ENCODE measurements at regions not wholly inside any gene's neighbourhood (a gene's known extent, or its start where the extent isn't known, plus 50 kb on each side); places are given as distances from the start of the nearest gene placed in this dataset.

- no peak for DNase-seq (ENCODE audit: low read depth)
- H3K4me3 ChIP-seq (ENCODE audit: low read depth, low read length): no peak overlapping the region
- no peak for TF ChIP-seq CTCF (conservative IDR thresholded peaks at IDR 0.05; ENCODE audit: low read depth, low read length)
Observed at GRCh38 chr6:14571746-14572145, 454.2 kb downstream of the CD83 start.

GRCh38 chr6:14573267-14573666, 455.7 kb downstream of the CD83 start:
- no peak for DNase-seq (ENCODE audit: low read depth)
- no peak overlapping the region for H3K4me3 ChIP-seq (ENCODE audit: low read depth, low read length)

GRCh38 chr6:14573703-14574290, 456.2 kb downstream of the CD83 start:
- no peak for TF ChIP-seq CTCF (conservative IDR thresholded peaks at IDR 0.05; ENCODE audit: low read depth, low read length)
- DNase-seq (ENCODE audit: low read depth): no peak
- H3K4me3 ChIP-seq (ENCODE audit: low read depth, low read length): no peak overlapping the region

More at GRCh38 chr6:14573267-14573666, 455.7 kb downstream of the CD83 start:
- no peak for TF ChIP-seq CTCF (conservative IDR thresholded peaks at IDR 0.05; ENCODE audit: low read depth, low read length)

GRCh38 chr6:14575961-14576360, 458.4 kb downstream of the CD83 start:
- no peak overlapping the region for H3K4me3 ChIP-seq (ENCODE audit: low read depth, low read length)
- TF ChIP-seq CTCF (conservative IDR thresholded peaks at IDR 0.05; ENCODE audit: low read depth, low read length): no peak
- no peak for DNase-seq (ENCODE audit: low read depth)

GRCh38 chr6:14578994-14579393, 461.4 kb downstream of the CD83 start:
- no peak overlapping the region for H3K4me3 ChIP-seq (ENCODE audit: low read depth, low read length)
- TF ChIP-seq CTCF (conservative IDR thresholded peaks at IDR 0.05; ENCODE audit: low read depth, low read length): no peak
- DNase-seq (ENCODE audit: low read depth): no peak

GRCh38 chr6:14582749-14583148, 465.2 kb downstream of the CD83 start:
- TF ChIP-seq CTCF (conservative IDR thresholded peaks at IDR 0.05; ENCODE audit: low read depth, low read length): no peak
- DNase-seq (ENCODE audit: low read depth): no peak
- no peak overlapping the region for H3K4me3 ChIP-seq (ENCODE audit: low read depth, low read length)

GRCh38 chr6:14583826-14584225, 466.3 kb downstream of the CD83 start:
- no peak overlapping the region for H3K4me3 ChIP-seq (ENCODE audit: low read depth, low read length)
- TF ChIP-seq CTCF (conservative IDR thresholded peaks at IDR 0.05; ENCODE audit: low read depth, low read length): no peak
- no peak for DNase-seq (ENCODE audit: low read depth)

Data from epithelial cell of proximal tubule (primary cell).